ENCODE measurements at regions not wholly inside any gene's neighbourhood (a gene's known extent, or its start where the extent isn't known, plus 50 kb on each side); places are given as distances from the start of the nearest gene placed in this dataset.

GRCh38 chr5:92180391-92180790, 797.3 kb upstream of the ARRDC3 start:
- FAIRE-seq, result no peak
- no peak for ATAC-seq
- no peak overlapping the region for H3K27ac ChIP-seq
- H3K9me3 ChIP-seq, result no peaks in the 10 kb centered on the region
- no peaks in the 10 kb centered on the region for H3K4me1 ChIP-seq
- no peak overlapping the region for H3K4me3 ChIP-seq
- intact Hi-C loops (cut with DNase I), result no loop called here
- no peaks in the 10 kb centered on the region for H3K36me3 ChIP-seq
- TF ChIP-seq, protein P1, sequence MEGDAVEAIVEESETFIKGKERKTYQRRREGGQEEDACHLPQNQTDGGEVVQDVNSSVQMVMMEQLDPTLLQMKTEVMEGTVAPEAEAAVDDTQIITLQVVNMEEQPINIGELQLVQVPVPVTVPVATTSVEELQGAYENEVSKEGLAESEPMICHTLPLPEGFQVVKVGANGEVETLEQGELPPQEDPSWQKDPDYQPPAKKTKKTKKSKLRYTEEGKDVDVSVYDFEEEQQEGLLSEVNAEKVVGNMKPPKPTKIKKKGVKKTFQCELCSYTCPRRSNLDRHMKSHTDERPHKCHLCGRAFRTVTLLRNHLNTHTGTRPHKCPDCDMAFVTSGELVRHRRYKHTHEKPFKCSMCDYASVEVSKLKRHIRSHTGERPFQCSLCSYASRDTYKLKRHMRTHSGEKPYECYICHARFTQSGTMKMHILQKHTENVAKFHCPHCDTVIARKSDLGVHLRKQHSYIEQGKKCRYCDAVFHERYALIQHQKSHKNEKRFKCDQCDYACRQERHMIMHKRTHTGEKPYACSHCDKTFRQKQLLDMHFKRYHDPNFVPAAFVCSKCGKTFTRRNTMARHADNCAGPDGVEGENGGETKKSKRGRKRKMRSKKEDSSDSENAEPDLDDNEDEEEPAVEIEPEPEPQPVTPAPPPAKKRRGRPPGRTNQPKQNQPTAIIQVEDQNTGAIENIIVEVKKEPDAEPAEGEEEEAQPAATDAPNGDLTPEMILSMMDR (IDR thresholded peaks at IDR 0.05), result no peak
- no peak for DNase-seq
- no peaks in the 10 kb centered on the region for H3K27me3 ChIP-seq

- TF ChIP-seq, protein P1 (IDR thresholded peaks at IDR 0.05), result no peak
- FAIRE-seq, result no peak
- H3K27ac ChIP-seq, result no peak overlapping the region
- H3K4me3 ChIP-seq, result no peak overlapping the region
- intact Hi-C loops (cut with DNase I), result no loop called here
- no peaks in the 10 kb centered on the region for H3K27me3 ChIP-seq
- no peak for DNase-seq
- H3K9me3 ChIP-seq, result no peaks in the 10 kb centered on the region
- ATAC-seq, result no peak
- H3K36me3 ChIP-seq, result no peaks in the 10 kb centered on the region
- WGBS, 2 donors, result 25 to 35% methylated on average over 1 of the region's 1 CpG
- no peaks in the 10 kb centered on the region for H3K4me1 ChIP-seq
Measured at GRCh38 chr5:92179651-92180050, 796.5 kb upstream of the ARRDC3 start.

- Histone ChIP-seq H3K4me3 (no peak overlapping the region), H3K4me1 (no peaks in the 10 kb centered on the region), H3K27ac (no peak overlapping the region), H3K36me3 (no peaks in the 10 kb centered on the region), H3K9me3 (no peaks in the 10 kb centered on the region), H3K27me3 (no peaks in the 10 kb centered on the region)
- TF ChIP-seq, protein P1 (IDR thresholded peaks at IDR 0.05), result no peak
- ATAC-seq (no peak), FAIRE-seq (no peak), DNase-seq (no peak)
- intact Hi-C loops (cut with DNase I), result no loop called here
- 16 to 20% methylated on average over 1 of the region's 1 CpG for WGBS, 2 donors
Measured at GRCh38 chr5:92177926-92178487, 794.9 kb upstream of the ARRDC3 start.

- ATAC-seq, result no peak
- no peak for FAIRE-seq
- WGBS, 2 donors, result 51 to 67% methylated on average over 2 of the region's 2 CpGs
Measured at GRCh38 chr5:92163906-92164305, 780.8 kb upstream of the ARRDC3 start.

GRCh38 chr5:92147798-92148197, 764.7 kb upstream of the ARRDC3 start:
- TF ChIP-seq, protein P1 (IDR thresholded peaks at IDR 0.05), result no peak
- Histone ChIP-seq H3K27ac (no peak overlapping the region), H3K9me3 (no peaks in the 10 kb centered on the region), H3K36me3 (no peaks in the 10 kb centered on the region), H3K4me1 (no peaks in the 10 kb centered on the region), H3K4me3 (no peak overlapping the region), H3K27me3 (no peaks in the 10 kb centered on the region)
- ATAC-seq, result no peak
- DNase-seq, result no peak
- FAIRE-seq, result no peak
- WGBS, 2 donors, result 52 to 54% methylated on average over 2 of the region's 2 CpGs
- intact Hi-C loops (cut with DNase I), result no loop called here

More at GRCh38 chr5:92163906-92164305, 780.8 kb upstream of the ARRDC3 start:
- Histone ChIP-seq H3K27ac (no peak overlapping the region), H3K4me3 (no peak overlapping the region), H3K27me3 (no peaks in the 10 kb centered on the region), H3K9me3 (no peaks in the 10 kb centered on the region), H3K4me1 (no peaks in the 10 kb centered on the region), H3K36me3 (no peaks in the 10 kb centered on the region)
- no peak for DNase-seq
- TF ChIP-seq, protein P1 (IDR thresholded peaks at IDR 0.05), result no peak
- intact Hi-C loops (cut with DNase I), result no loop called here
